ENCODE measurements at regions not wholly inside any gene's neighbourhood (a gene's known extent, or its start where the extent isn't known, plus 50 kb on each side); places are given as distances from the start of the nearest gene placed in this dataset.

DNA sequence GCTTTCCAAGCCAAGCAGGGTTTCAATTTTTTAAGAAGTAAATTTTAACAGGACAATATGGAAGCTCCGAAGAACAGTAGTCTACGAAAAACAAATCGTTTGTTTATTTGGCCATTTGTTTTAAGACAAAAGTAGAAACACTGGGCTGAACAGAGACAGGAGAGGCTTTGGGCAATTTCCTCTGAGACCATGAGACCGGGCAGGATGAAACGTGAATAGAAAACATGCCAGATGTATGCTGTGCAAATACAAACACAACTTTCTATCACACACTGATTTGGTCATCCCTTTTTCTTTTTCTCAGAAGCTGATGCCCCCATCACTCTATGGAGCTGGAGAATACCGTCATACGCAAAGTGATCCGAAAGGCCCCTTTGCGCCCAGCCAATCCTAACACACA, 1111.1 kb downstream of the BCL11B start:
- ChIA-PET CTCF (no interaction called here), POLR2A (no interaction called here)
- no peak for DNase-seq (ENCODE audit: low read depth)
- TF ChIP-seq, protein P1, sequence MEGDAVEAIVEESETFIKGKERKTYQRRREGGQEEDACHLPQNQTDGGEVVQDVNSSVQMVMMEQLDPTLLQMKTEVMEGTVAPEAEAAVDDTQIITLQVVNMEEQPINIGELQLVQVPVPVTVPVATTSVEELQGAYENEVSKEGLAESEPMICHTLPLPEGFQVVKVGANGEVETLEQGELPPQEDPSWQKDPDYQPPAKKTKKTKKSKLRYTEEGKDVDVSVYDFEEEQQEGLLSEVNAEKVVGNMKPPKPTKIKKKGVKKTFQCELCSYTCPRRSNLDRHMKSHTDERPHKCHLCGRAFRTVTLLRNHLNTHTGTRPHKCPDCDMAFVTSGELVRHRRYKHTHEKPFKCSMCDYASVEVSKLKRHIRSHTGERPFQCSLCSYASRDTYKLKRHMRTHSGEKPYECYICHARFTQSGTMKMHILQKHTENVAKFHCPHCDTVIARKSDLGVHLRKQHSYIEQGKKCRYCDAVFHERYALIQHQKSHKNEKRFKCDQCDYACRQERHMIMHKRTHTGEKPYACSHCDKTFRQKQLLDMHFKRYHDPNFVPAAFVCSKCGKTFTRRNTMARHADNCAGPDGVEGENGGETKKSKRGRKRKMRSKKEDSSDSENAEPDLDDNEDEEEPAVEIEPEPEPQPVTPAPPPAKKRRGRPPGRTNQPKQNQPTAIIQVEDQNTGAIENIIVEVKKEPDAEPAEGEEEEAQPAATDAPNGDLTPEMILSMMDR (IDR thresholded peaks at IDR 0.05; ENCODE audit: insufficient read depth, low read depth, low read length) = no peak
- Histone ChIP-seq H3K36me3 (ENCODE audit: control insufficient read depth, insufficient read depth, low read length) (no peaks in the 10 kb centered on the region), H3K4me3 (ENCODE audit: low read depth, low read length) (no peak overlapping the region), H3K27me3 (ENCODE audit: control insufficient read depth, insufficient read depth, low read length) (no peaks in the 10 kb centered on the region)

DNA sequence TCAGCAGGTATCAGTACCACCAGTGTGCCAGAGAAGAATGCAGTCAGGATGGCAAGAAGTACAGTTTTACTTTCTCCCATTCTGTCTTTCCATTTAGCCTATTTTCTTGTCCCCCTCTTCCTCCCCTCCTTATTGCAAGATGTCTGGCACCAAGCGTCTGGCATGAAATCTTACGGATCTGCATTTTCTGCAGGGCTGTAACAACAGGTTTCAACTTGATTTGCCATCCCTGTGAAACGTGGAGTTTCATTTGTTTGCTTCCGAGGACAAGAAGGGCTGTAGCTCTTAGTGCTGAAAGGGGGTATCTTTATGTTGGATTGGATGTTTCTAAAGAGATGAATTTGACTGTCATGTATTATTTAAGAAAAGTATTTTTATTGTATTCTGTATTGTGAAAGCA, 1110.6 kb downstream of the BCL11B start:
- no peak overlapping the region for H3K4me3 ChIP-seq (ENCODE audit: low read depth, low read length)
- H3K36me3 ChIP-seq (ENCODE audit: control insufficient read depth, insufficient read depth, low read length) = no peaks in the 10 kb centered on the region
- H3K27me3 ChIP-seq (ENCODE audit: control insufficient read depth, insufficient read depth, low read length) = no peaks in the 10 kb centered on the region
- POLR2A ChIA-PET = no interaction called here
- TF ChIP-seq, protein P1 (IDR thresholded peaks at IDR 0.05; ENCODE audit: insufficient read depth, low read depth, low read length) = no peak
- DNase-seq (ENCODE audit: low read depth) = no peak
- CTCF ChIA-PET = no interaction called here

DNA sequence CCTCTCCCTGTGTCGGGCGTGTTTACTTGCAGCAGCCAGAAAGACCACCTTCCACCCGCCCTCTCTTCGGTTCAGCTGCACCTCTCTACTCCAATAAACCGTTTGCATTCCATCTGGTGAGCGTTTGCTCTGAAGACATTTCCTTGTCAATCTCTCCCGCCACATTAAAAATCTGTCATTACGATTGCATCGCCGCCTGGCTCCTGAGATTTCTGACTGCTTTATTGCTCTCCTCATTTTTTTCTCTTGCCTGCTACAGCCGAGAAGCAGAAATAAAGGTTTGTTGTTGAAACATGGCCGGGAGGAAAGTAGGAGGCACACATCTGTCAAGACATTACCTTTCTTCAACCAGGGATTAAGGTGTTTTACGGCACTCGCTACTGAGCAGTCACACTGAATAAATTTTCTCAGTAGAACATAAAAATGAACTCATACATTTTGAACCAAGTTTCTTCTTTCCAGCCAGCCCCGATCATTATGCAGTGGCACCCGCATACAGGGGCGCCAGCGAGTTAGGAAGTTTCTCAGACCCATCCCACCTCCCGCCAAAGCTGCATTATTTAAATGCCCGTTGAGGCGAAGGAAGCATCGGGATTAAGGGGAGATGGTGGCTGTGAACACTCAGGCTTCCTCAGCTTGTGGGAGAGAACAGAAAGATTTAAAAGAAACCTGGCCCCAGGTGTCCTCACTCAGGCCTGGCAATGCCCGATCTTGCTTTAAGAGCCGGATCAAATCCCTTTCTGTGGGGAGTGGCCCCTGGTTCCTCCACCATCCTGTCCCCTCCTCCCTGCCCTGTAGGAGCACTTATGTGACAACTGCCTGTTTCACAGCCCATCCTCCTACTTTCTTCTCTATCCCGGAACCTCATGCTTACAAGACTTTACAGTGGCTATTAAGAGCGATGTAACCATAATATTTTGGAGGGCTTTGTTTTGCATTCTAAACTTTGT, 1108.9 kb downstream of the BCL11B start:
- POLR2A ChIA-PET = no interaction called here
- TF ChIP-seq, protein P1 (IDR thresholded peaks at IDR 0.05; ENCODE audit: insufficient read depth, low read depth, low read length) = no peak
- Histone ChIP-seq H3K27me3 (ENCODE audit: control insufficient read depth, insufficient read depth, low read length) (no peaks in the 10 kb centered on the region), H3K36me3 (ENCODE audit: control insufficient read depth, insufficient read depth, low read length) (no peaks in the 10 kb centered on the region), H3K4me3 (ENCODE audit: low read depth, low read length) (no peak overlapping the region)
- CTCF ChIA-PET = no interaction called here
- no peak for DNase-seq (ENCODE audit: low read depth)

DNA sequence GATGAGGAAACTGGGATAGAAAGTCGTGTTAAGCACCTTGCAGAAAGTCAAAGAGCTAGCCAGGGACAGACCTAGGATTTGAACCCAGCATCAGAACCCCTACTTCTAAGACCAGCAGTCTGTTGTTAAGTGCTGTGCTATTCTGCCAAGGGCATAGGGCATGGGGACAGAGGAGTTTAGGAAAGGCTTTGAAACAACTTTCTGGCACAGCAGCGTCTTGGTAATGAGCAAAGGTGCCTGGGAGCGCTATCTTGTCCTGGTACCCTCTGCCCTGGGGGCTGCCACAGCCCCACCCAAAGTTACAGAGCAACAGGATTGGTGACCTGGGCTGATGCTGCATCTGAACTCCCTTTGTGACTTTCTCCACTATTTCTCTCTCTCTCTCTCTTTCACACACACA, 1108.1 kb downstream of the BCL11B start:
- POLR2A ChIA-PET = no interaction called here
- Histone ChIP-seq H3K27me3 (ENCODE audit: control insufficient read depth, insufficient read depth, low read length) (no peaks in the 10 kb centered on the region), H3K4me3 (ENCODE audit: low read depth, low read length) (no peak overlapping the region), H3K36me3 (ENCODE audit: control insufficient read depth, insufficient read depth, low read length) (no peaks in the 10 kb centered on the region)
- CTCF ChIA-PET = no interaction called here
- DNase-seq (ENCODE audit: low read depth) = no peak
- TF ChIP-seq, protein P1 (IDR thresholded peaks at IDR 0.05; ENCODE audit: insufficient read depth, low read depth, low read length) = no peak

DNA sequence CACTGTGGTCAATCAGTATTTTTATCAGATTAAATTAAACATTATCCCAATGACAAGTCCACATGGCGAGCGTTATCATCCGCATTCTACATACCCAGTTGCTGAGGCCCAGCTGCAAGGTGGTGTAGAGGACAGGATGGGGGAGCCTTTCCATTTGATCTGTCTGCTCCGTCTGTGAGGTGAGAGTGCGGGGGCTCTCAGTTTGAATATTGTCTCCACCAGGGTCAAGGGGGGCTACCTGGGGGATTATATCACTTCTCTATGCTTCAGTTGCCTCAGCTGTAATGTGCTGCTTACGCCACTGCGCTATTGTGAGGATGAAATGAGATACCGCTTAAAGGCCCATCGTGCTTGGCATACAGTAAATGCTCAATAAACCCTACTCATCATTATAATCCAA, 1106.0 kb downstream of the BCL11B start:
- Histone ChIP-seq H3K36me3 (ENCODE audit: control insufficient read depth, insufficient read depth, low read length) (no peaks in the 10 kb centered on the region), H3K4me3 (ENCODE audit: low read depth, low read length) (no peak overlapping the region), H3K27me3 (ENCODE audit: control insufficient read depth, insufficient read depth, low read length) (no peaks in the 10 kb centered on the region)
- ChIA-PET CTCF (no interaction called here), POLR2A (no interaction called here)
- TF ChIP-seq, protein P1 (IDR thresholded peaks at IDR 0.05; ENCODE audit: insufficient read depth, low read depth, low read length) = no peak
- no peak for DNase-seq (ENCODE audit: low read depth)
